HL-60 (cell line): ENCODE measurements at regions not wholly inside any gene's neighbourhood (a gene's known extent, or its start where the extent isn't known, plus 50 kb on each side); places are given as distances from the start of the nearest gene placed in this dataset.

Experiments
- CTCF ChIP-seq: IDR thresholded peaks from one replicate; pipeline ENCODE4 v1.5.1; 2011; ENCODE audit warnings: low read length, control low read depth, inconsistent platforms; ENCODE audit not compliant: insufficient read depth
- REST ChIP-seq: IDR thresholded peaks from 2 replicates; pipeline ENCODE4 v1.6.1; 2012; ENCODE audit warnings: low read depth; ENCODE audit not compliant: insufficient replicate concordance

GRCh38 chr3:154919226-154919625 lies 160.9 kb upstream of the MME start:
- no peak for TF ChIP-seq CTCF
- no peak for TF ChIP-seq REST
